Heart right ventricle (tissue), 16 donors: ENCODE measurements at regions not wholly inside any gene's neighbourhood (a gene's known extent, or its start where the extent isn't known, plus 50 kb on each side); places are given as distances from the start of the nearest gene placed in this dataset.
A peak's percentile ranks its signal among the peaks of the same experiment; 100 is the strongest.

Experiments used
- ATAC-seq, 8 donors: fragments of 200-7000 bp; cut with Tn5 transposase; one replicate each; pipeline ENCODE4 v1.9.1; 2020; ENCODE audit warnings: mild to moderate bottlenecking in 8 of 8, moderate library complexity in 8 of 8, moderate number of reproducible peaks in 1 of 8
- DNase-seq, 2 donors: peaks; one replicate each; pipeline ENCODE4 v3.0.0-alpha.2; 2020
- H3K27ac ChIP-seq, 10 donors: fragments of 200-600 bp; sonication (generic) in 2 of 10; one replicate each; pipeline versions ENCODE4 v1.5.0 to v1.8.0; 2020 to 2022; ENCODE audit warnings: mild to moderate bottlenecking in 3 of 10
- H3K27me3 ChIP-seq, 7 donors: fragments of 200-600 bp; one replicate each; pipeline ENCODE4 v1.8.0; 2021 to 2022; ENCODE audit warnings: mild to moderate bottlenecking in 2 of 7
- H3K36me3 ChIP-seq, 9 donors: fragments of 200-600 bp; sonication (generic) in 1 of 9; one replicate each; pipeline versions ENCODE4 v1.5.0 to v1.8.0; 2020 to 2022; ENCODE audit warnings: mild to moderate bottlenecking in 2 of 9
- H3K4me1 ChIP-seq, 9 donors: fragments of 200-600 bp; sonication (generic) in 1 of 9; one replicate each; pipeline versions ENCODE4 v1.5.0 to v1.8.0; 2020 to 2022; ENCODE audit warnings: mild to moderate bottlenecking in 4 of 9
- H3K4me3 ChIP-seq, 10 donors: fragments of 200-600 bp; sonication (generic) in 2 of 10; one replicate each; pipeline versions ENCODE4 v1.5.0 to v1.8.0; 2020 to 2022; ENCODE audit warnings: mild to moderate bottlenecking in 7 of 10, moderate library complexity in 2 of 10
- H3K9me3 ChIP-seq, 11 donors: fragments of 200-600 bp in 10 of 11; sonication (generic) in 2 of 11; one replicate each; pipeline versions ENCODE4 v1.5.0 to v1.8.0; 2013 to 2022; ENCODE audit warnings: mild to moderate bottlenecking in 2 of 11, control low read depth in 1 of 11, moderate library complexity in 1 of 11
- CTCF ChIP-seq, 9 donors: fragments of 200-600 bp; sonication (generic) in 2 of 9; IDR thresholded peaks; one replicate each; pipeline versions ENCODE4 v1.5.0 to v1.8.0; 2021 to 2022; ENCODE audit warnings: antibody characterized with exemption in 9 of 9, mild to moderate bottlenecking in 5 of 9, moderate library complexity in 1 of 9
- WGBS, 2 donors: extraction: QIAGEN DNeasy Blood & Tissue Kit; methylation state at CpG; one replicate each; pipeline ENCODE4 v1.1.7; 2013; ENCODE audit warnings: inconsistent platforms in 1 of 2; 5-methylcytosine and 5-hydroxymethylcytosine counted together
- intact Hi-C, 10 donors: fragments of 100-400 bp; cut with DNase I; formaldehyde crosslinking; loops; one replicate each; pipeline versions ENCODE4 v1.11.1 to v1.14.2; 2022
- donor health status: Arrhythmogenic right ventricular cardiomyopathy.
- donor health status: ischemic (EF 13 %, LVEDD 7.1; RV severe dilation, severe dysfunction).
- donor health status: healthy with polysubstance abuse.
- donor health status: DM: no; HTN: yes; CAD: no.
- donor health status: DM: no; HTN: no; CAD: no.
- donor health status: ischemic (EF 25% LVEDD 6.9; RV normal size, moderate dysfunction).
- donor health status: ischemic (EF 25% LVEDD 5.7; RV mildly dilated, moderate dysfunction).
- donor health status: healthy.
- donor health status: DM: yes; HTN: yes; CAD: no.
- donor health status: Ischemic cardiomyopathy.
- donor health status: ischemic (EF 35%, LVEDD 5.7; RV mildly dilated, moderate dysfunction).
- donor health status: nonischemic (EF 11% LVEDD 7.7; RV severe dilation, severe dysfunction).
- donor health status: DM: yes; HTN: yes; CAD: no.
- donor health status: PGD.
- donor health status: ischemic (EF 29% LVEDD 5.4; RV normal size, mild dysfunction).
- donor health status: nonischemic (EF 23%, LVEDD 6.1; RV moderate dilation, normal function).

DNA sequence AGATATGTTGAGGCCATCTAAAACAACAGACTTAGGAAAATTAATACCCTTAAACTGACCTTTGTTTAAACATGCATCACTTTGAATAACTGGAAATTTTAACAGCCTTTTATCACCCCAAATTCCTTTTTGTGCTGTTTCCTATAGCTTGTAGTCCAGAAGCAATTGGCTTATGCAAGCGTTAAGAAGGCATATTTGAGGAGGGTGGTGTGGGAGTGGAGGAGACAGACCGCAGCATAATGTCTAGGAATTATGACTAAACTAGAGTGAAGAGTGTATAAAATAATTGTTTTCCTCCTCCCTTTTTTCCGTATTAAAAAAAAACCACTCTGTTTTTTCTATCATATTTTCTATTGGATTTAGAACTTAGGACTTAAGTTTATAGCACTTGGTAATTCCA is 51.8 kb upstream of the MPDZ start:
- intact Hi-C loops = loop anchor here in 1 of 10 donors (10.0 kb wide), 1 partner anchor 47 kb away; no protein-coding TSS in a partner anchor
- TF ChIP-seq CTCF (IDR thresholded peaks at IDR 0.05) = no peak
- 81 to 86% methylated on average over 3 of the region's 3 CpGs for WGBS, 2 donors
- DNase-seq = no peak
- no peaks in the 10 kb centered on the region for H3K9me3 ChIP-seq
- no peaks in the 10 kb centered on the region for H3K27me3 ChIP-seq
- H3K27ac ChIP-seq = peak overlapping the region in 2 of 10 donors; percentile 11 to 60
- no peak overlapping the region for H3K4me3 ChIP-seq
- H3K36me3 ChIP-seq = no peaks in the 10 kb centered on the region
- ATAC-seq = no peak
- peaks cover 0 to 33% (median 13%) of the 10 kb centered on the region in 9 donors for H3K4me1 ChIP-seq

GRCh38 chr9:13330396-13331004 is 51.0 kb upstream of the MPDZ start:
- Histone ChIP-seq H3K27ac (peak overlapping the region in 6 of 10 donors; percentile 11 to 60 (median 30)), H3K9me3 (no peaks in the 10 kb centered on the region), H3K4me3 (no peak overlapping the region), H3K36me3 (no peaks in the 10 kb centered on the region), H3K27me3 (no peaks in the 10 kb centered on the region), H3K4me1 (peaks cover 0 to 33% (median 13%) of the 10 kb centered on the region in 9 donors)
- TF ChIP-seq CTCF (IDR thresholded peaks at IDR 0.05) = no peak
- DNase-seq (peak; percentile 41 to 58), ATAC-seq (peak; percentile 85 to 99 (median 96))
- WGBS, 2 donors = 9 to 14% methylated on average over 1 of the region's 1 CpG
- intact Hi-C loops = loop anchor here in 1 of 10 donors (10.0 kb wide), 1 partner anchor 46 kb away; no protein-coding TSS in a partner anchor
